ENCODE measurements at regions not wholly inside any gene's neighbourhood (a gene's known extent, or its start where the extent isn't known, plus 50 kb on each side); places are given as distances from the start of the nearest gene placed in this dataset.
"Not testable (repeated sequence)": the region's sequence is repeated elsewhere in the genome, so short reads cannot be mapped to it uniquely, and the experiment has no call there.

DNA sequence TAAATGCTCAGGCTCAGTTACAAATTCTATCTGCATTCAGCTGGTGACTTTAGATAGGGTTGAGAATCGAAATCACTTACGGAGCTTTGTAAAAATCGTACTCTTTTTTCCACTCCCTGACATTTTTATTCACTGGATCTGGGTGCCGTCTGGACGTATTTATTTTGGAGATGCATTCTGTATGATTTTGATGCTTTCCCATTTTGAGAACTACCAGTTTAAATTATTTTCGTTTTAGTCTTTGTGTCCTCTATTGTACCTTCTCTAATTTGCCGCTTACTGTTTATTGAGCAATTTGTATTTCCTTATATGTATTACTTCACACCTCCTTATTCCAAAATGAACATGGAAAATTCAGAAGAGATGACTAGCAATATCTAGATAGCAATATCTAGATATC, 96.2 kb downstream of the FASLG start:
- DNase-seq: no peak

DNA sequence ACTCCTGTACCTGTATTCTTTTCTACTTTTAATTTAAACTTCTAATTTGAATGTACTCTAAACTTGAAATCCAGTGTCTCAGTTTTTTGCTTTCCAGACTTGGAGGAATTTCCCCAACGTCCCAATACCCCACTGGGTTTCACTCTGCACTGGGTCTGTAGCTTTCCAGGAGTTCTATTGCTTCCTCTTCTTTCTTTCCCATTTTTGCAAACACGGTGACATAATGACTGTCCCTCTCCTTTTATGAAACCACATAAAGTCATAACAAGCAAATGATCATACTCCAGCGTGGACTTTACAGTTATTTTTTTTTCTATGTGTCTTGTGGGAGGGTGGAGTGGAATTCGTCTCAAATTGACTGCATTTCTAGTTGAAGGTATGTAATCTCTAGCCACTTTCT, 97.1 kb downstream of the FASLG start:
- peak; percentile 86 to 93 for DNase-seq

DNA sequence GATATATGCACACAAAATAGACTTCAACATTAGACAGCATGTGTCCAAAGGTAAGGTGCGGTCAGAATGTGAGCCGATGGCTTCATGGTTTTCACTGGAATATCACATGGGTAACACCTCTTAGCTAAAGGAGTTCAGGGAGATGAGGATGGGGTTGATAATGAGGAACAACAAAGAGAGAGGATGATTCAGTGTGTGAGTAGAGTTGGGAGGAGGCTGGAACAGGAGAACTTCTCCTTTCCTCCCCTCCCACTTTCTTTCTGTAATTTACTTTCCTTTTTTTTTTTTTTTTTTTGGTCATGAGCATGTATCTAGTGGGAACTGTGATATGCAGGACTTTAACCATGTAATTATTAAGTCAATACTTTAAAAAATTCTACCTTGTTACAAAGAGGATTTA, 99.4 kb downstream of the FASLG start:
- DNase-seq: peak; percentile 59 to 74

DNA sequence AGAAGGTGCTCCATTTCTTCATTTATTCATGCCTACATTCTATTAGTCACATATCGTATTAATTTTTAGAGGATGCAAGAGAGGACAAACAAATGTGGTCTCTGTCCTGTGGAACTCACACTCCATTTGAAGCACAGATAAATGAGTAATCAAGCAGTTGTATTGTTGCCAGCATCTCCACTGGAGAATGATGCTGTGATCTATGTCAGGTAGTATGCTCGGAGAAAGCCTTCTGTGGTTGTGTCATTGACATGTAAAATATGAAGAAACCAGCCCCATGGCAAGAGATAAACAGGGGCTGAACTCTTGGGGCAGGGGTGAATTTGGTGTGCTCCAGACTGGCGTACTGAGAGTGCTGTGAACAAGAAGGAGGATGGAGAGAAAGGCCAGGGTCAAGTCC, 101.2 kb downstream of the FASLG start:
- no peak for DNase-seq

DNA sequence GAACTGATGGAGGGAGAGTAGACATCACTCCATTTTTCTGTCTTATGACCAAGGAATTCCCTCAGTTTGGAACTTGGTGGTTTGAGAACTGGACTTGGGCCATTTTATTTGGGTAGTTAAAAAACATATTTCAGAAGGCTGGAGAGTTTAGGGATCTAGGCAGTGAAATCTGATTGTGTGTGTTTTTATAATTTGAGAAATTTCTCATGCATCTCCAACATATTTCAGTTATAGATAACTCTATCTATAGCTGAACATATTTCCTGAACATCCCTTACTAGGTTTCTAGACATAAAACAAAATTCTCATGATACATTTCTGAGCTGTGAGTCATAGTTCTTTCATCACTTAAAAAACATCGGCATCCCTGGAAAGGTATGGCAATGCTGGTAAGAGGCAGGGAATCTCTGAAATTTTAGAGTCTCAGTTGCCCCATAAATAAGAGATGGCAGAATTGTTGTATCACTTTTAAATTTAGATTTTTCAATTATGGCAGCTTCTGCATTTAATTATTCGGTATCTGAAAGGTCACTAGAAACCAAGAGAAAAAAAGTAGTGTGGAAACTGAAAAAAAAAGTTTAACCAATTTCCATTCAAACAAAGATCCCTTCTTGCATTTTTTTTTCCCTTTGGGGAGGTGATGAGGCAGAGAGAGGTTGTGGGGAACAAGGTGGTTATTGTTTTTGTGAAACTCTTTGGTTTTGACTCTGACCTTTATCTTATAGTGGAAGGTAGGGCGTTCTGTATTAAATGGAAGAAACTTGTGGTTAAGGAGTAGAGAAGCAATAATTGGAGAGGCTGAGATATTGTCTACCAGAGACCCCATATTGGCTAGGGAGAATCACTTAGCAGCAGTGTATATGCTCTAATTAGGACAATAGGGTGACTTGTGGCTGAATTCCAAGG, 102.9 kb downstream of the FASLG start:
- DNase-seq: no peak

DNA sequence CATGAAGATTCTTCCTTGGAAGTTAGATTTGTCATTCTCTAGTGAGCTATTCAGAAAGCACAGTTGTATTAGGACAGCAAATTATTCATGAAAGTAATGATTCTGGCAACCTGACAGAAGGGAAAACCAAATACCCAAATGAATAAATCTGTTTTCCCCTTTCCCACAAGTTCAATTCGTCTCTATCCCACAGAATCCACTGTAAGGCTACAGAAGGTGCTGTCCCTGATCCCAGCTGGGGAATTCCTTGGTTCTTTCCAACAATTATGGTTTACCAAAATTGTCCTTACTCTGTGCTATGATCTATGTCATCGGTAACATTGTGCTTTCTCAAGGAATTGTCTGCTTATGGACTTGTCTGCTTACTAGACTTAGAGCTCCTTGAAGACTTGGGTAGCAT, 104.2 kb downstream of the FASLG start:
- peak in 1 of 2 donors; percentile 56 for DNase-seq

DNA sequence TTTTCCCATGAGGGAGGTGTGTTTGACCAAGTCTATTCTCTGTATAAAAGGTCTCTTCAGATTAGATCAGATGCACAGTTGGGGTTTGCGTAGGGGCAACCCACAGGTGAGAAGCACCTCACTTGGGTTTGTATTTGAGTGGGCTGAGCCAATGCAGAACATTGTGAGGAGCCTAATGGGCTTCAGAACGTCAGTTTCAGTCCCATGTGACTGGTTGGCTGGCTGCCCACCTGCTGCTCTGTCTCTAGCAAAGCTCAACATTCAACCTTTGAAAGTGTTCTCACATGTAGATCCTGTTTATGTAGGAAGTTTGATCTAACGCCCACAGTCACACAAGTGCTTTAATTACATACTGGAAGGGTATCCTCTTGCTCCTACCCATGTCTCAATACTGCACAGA, 105.5 kb downstream of the FASLG start:
- no peak for DNase-seq

DNA sequence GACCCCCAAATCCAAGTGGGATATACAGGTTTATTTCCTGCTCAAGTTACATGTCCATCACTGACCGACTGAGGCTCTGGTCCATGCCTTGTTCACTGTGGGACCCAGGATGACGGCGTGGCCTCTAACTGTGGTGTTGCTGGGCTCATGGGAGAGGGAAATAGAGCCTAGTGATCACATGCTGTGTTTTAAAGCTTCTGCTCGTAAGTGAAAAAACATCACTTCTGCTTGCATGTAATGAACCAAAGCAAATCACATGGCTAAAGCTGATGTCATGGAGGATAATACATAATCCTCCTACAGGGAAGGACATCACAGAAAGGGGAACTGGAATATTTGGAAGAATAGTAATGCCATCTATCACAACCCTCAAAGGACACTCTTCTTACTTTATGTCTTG, 107.6 kb downstream of the FASLG start:
- DNase-seq: peak; percentile 90 to 94

DNA sequence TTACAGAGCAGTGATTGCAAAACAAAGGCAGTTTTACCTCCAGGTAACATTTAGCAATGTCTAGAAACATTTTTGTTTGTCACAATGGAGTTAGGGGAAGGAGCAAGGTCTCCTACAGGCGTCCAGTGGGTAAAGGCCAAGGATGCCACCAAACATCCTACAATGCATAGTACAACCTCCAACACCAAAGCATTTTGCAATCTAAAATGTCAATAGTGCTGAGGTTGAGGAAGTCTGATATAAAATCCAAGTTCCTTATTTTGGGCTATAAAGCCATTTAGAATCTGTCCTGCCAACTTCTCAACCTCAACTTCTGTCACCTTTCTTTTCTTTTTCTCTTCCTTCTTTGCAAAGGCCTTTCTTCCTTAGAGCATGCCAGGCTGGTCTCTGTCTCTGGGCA, 111.2 kb downstream of the FASLG start:
- DNase-seq: peak; percentile 56 to 57

DNA sequence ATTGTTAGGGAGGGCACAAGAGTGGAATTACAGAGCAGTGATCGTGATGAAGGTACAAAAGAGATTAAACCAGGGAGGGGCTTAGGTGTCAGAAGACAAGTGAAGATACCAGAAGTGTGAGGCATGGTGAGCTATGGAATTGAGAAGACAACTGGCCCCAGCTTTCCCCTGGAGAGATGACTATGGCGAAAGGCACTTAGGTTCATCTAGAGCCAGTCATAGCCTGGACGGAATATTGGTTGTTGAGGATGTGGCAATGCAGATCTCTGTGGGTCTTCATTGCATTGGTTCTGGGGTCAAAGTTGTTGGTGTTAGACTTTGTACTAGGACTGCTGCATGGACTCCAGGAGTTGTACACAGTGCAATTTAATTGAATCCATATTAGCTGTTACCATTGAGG, 115.7 kb downstream of the FASLG start:
- no peak for DNase-seq

DNA sequence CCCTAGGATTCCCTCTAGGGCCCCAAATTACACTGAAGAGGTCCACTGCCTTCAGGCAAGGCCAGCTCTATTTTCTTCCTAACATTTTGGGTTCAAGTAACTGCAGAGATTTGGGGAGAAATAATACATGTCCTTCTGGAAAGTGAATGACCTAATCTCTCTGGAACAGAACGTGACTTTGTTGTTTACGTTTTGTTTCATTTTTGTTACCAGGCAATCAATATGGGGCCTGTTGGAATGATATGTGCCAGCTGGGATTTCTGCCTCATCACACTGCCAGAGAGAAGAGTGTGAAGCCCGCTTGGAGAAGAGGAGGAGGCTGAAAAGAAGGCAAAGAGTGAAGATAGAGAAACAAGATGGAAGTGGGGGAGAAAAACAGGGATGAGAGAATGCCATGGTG, 116.7 kb downstream of the FASLG start:
- no peak for DNase-seq

DNA sequence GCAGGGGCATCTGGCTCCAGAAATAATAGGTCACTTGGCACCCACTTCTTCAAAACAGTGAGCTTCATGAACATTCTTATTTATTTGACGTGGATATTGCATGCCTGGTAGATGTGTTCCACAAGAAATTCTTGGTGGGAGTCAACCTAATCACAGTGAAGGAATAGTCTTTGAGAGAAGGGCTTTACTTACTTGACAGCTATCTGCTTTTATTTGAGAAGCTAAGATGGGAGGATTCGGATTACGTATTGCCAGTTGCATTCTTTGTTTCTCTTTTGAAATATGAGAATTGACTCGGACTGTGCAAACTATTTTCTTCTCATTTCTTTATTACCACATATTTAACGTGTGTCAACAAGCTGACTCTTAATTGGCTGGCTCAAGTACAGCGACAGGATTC, 117.2 kb downstream of the FASLG start:
- DNase-seq: no peak

DNA sequence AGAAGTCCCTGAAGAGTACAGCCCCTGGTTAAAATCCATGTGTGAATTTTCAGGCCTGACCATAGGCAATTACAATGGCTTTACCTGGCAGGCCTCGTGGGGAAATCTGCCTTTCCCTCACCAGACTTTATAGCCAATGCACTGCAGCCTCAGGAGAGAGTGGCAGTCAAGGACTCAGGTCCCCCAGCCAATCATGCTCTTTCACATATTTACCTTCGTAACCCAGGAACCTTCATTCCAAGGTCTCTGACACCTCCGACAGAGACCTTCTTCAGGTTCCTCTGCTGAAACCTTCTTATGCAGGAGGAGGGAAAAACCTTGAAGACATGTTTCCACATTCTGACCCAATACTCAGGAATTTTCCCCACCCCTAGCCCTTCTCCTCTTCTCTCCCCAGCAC, 118.9 kb downstream of the FASLG start:
- no peak for DNase-seq

DNA sequence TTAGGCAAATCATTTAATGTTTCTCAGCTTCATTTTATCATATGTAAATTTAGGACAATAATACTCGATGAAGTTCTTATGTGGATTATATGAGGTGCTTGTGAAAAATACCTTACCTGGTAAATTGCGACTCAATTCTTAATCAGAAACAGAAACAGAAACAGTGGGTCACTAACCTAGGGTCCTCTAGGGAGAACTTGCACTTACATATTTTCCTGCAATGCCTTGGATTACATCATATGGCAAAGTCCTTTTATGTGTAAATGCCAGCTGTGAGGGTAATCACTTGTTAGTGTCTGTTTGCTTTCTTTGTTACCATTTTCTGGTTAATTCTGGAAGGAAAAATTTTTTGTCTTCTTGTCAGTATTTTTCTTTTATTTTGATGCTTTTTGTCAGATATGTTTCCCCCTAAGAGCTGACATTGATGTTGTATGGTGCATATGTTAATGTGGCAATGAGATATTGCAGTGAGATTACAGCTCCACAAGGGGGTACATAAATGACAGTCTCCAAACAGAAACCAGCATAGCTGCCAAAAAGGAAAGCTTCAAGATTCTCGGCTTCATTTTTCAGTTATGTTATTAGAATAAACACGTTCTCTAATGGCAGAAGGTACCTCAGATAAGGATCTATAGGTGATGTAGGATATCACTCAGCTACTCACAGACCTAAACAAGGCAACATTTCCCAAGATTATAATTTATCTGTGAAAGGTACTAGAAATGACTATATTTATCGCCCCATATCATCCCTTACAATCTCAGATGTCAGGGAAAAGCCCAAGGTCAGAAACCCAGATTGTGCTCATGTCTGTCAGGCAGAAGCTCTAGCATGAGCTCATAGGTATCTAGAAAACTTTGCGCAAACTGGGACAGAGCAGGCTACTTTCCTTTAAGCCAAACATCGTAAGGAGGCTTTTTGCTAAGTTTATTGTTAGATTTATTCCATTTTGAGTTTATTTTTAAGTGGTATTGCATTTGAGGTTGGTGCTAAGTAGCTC, 119.9 kb downstream of the FASLG start:
- DNase-seq: no peak

DNA sequence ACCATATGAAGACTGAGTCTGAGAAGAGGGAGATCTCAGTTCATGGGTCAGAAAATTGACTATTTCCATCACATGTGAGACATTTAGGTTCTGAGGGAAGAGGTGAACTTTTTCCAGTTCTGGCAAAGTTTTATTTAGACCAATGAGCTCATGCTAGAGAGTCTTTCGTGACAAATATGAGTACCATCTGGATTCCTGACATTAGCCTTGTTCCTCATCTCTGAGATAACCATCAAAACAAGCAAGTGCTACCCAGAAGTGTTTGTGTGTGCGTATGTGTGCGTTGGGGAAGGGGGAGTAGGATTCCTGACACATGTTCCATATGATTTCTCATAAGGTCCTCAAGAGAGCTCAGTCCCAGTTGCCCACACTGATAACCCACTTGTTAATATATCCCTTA, 120.6 kb downstream of the FASLG start:
- DNase-seq: no peak

DNA sequence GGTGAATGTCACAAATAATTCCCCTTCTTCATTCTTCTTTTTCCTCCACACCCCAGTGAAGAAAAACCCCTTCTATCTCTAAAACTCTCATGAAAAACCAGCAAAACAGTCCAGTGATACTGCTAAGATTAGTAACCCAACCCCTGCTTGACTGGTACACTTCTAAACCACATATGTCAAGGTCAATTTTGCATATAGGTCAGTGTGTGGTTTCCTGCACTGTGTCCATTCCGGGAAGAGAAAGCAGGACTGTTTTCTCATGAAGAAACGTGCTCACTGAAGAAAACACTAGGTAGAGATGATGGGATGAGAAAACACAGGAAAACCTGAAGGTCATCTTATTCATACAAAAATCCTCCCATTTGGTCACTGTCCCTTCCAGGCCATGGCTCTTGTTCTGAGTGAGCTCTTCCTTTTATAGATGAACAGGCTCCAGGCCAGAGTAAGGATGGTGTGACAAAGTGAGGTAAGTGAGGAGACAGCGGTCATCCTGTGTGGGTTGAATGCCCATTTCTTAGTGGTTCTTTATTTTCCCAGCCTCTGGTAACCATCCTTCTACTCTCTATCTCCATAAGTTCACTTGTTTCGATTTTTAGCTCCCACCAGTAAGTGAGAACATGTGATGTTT, 122.7 kb downstream of the FASLG start:
- DNase-seq: no peak

DNA sequence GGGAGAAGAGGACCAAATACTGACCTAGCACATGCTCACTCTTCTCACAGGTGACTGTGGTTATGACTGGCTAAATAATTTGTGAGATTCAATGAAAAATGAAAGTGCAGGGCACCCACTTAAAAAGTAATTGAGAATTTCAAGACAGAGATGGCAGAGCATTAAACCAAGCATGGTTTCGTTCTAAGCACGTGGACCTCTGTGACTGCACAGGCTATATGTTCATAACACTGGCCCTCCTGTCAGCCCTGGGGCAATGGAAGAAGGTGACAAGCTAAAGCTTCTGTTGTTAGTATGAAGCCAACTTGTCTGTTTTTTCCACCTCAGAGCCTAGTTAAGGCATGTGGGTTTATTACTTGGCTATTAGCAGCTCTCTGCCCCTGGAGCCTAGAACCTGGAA, 130.9 kb downstream of the FASLG start:
- DNase-seq: no peak

DNA sequence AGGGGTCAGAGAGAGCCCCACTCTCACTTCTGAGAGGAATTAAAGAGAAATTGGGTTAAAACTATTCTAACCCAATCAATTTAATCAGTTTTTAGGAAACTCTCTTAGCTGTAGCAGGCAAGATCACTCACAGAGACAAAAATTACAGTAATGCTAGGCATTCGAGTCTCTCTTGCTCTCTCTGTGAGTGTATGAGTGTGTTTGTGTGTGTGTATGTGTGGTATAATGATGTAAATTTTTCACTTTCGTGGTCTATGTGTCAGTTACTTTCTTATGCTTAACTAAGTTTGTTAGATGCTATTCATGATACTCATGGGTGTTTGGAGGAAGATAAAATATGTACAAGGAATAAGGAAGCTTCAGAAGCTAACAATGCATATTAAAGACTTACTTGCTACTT, 131.3 kb downstream of the FASLG start:
- DNase-seq: no peak

DNA sequence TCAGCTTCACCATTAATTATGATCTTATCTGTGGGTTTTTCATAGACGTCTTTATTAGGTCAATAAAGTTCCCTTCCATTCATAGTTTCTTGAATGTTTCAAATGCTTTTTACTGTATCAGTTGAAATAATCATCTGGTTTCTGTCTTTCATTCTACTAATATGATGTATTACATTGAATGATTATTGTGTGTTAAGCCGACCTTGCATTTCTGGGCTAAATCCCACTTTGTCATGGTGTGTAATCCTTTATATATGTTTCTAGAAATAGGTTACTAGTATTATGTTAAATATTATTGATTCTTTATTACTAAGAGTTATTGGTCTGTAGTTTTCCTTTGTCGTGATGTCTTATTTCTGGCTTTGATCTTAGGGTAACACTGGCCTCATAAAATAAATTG, 134.9 kb downstream of the FASLG start:
- no peak for DNase-seq

DNA sequence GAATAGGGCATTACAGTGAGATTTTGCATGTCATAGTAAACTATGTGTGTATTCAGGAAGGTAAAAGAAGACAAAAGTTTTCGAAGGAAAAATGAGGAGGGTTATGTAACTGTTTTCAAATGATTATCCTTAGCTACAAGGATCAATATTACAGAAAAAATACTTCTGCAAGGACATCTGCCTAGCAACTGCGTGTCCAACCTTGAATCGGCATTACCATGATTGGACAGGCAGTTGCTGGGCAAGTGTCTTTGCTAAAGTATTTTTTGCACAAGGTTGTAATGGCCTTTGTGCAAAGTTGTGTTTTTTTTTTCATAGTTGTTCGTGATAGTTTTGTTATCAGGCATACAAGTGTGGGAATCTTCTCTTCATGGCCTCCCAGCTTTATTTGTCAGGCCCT, 136.8 kb downstream of the FASLG start:
- DNase-seq: no peak

DNA sequence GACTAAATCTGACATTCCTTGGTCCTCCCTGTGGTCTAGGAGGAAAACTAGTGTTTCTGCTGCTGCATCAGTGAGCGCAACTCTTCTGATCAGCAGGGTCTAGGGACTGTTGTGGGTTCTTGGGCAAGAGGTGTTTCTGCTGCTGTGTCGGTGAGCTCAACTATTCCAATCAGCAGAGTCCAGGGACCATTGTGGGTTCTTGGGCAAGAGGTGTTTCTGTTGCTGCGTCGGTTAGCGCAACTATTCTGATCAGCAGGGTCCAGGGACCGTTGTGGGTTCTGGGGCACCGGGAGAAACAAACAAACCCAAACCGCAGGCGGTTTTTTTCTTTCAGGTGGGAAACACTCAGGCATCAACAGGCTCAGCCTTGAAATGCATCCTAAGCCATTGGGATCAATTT, 140.9 kb downstream of the FASLG start:
- DNase-seq: not testable (repeated sequence)

DNA sequence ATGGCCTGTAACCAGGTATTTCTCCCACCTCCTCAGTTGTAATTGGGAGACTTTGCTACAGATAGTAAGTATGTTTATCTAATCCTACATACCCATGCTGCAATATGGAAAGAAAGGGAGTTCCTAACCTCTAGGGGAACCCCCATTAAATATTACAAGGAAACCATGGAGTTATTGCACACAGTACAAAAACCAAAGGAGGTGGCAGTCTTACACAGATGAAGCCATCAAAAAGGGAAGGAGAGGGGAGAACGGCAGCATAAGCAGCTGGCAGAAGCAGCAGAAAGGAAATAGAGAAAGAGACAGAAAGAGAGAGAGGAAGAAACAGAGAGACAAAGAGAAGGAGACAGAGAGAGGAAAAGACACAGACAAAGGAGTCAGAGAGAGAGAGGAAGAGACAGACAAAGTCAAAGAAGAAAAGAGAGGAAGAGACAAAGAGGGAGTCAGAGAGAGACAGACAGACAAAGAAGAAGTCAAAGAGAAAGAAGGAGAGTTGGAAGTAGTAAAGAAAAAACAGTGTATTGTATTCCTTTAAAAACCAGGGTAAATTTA, 142.9 kb downstream of the FASLG start:
- peak; percentile 65 to 81 for DNase-seq

DNA sequence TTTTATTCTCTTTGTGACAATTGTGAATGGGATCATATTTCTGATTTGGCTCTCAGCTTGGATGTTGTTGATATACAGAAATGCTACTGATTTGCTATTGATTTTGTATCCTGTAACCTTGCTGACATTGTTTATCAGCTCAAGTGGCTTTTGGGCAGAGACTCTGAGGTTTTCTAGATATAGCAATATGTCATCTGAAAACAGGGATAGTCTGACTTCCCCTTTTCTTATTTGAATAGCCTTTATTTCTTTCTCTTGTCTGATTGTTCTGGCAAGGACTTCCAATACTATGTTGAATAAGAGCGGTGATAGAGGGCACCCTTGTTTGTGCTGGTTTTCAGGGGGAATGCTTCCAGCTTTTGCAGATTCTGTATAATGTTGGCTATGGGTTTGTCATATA, 150.8 kb downstream of the FASLG start:
- DNase-seq: no peak

Data from inflammatory macrophage treated with lipopolysaccharide for 1 hour (primary cell).